Right lobe of liver (tissue), 6 donors: ENCODE measurements at regions not wholly inside any gene's neighbourhood (a gene's known extent, or its start where the extent isn't known, plus 50 kb on each side); places are given as distances from the start of the nearest gene placed in this dataset.

ENCODE experiments used
- ATAC-seq, 4 donors: fragments of 200-7000 bp; cut with Tn5 transposase; one replicate each; pipeline ENCODE4 v1.9.1; 2020; ENCODE audit warnings: mild to moderate bottlenecking in 4 of 4, moderate library complexity in 4 of 4
- DNase-seq, 3 donors: peaks; one replicate each; pipeline ENCODE4 v3.0.0-alpha.2; 2020
- H3K27ac ChIP-seq, 3 donors: fragments of 200-600 bp; one replicate each; pipeline ENCODE4 v1.8.0; 2022
- H3K27me3 ChIP-seq, 2 donors: fragments of 200-600 bp; one replicate each; pipeline ENCODE4 v1.8.0; 2022
- H3K36me3 ChIP-seq, 4 donors: fragments of 200-600 bp; sonication (generic) in 1 of 4; one replicate each; pipeline versions ENCODE4 v1.5.1 to v1.8.0; 2017 to 2022; ENCODE audit warnings: control low read depth in 1 of 4
- H3K4me1 ChIP-seq, 4 donors: fragments of 200-600 bp; sonication (generic) in 1 of 4; one replicate each; pipeline versions ENCODE4 v1.5.1 to v1.8.0; 2017 to 2022; ENCODE audit warnings: control low read depth in 1 of 4
- H3K4me3 ChIP-seq, 3 donors: fragments of 200-600 bp; one replicate each; pipeline ENCODE4 v1.8.0; 2022
- H3K9me3 ChIP-seq, 4 donors: fragments of 200-600 bp; sonication (generic) in 1 of 4; one replicate each; pipeline versions ENCODE4 v1.5.1 to v1.8.0; 2017 to 2022; ENCODE audit warnings: control low read depth in 1 of 4
- CTCF ChIP-seq, 4 donors: fragments of 200-600 bp in 3 of 4; fragments of 450-650 bp in 1 of 4; IDR thresholded peaks; one replicate each; pipeline versions ENCODE4 v1.5.1 to v1.8.0; 2016 to 2022; ENCODE audit warnings: antibody characterized with exemption in 4 of 4, mild to moderate bottlenecking in 2 of 4
- POLR2A ChIP-seq: fragments of 450-650 bp; IDR thresholded peaks from one replicate; pipeline ENCODE4 v1.6.1; 2017; ENCODE audit warnings: antibody characterized with exemption, mild to moderate bottlenecking
- WGBS: methylation state at CpG from one replicate; pipeline ENCODE4 v1.1.6; 2018; ENCODE audit warnings: low coverage, low lambda C conversion rate; ENCODE audit not compliant: insufficient coverage; ENCODE audit errors: missing lambda C conversion rate; 5-methylcytosine and 5-hydroxymethylcytosine counted together
- intact Hi-C, 2 donors: fragments of 100-400 bp; cut with DNase I; formaldehyde crosslinking; loops; one replicate each; pipeline versions ENCODE4 v1.11.2 to v1.14.1; 2022
- donor health status: DM: no; HTN: yes; CAD: no.
- donor health status: DM: no; HTN: no; CAD: no.
- donor health status: DM: no; HTN: no; CAD: no.
- donor health status: DM: no; HTN: yes; CAD: no.
- donor health status: DM: no; HTN: yes; CAD: no.

GRCh38 chr20:11017446-11017845 is 343.6 kb upstream of the JAG1 start:
- no peak for ATAC-seq
- 31% methylated on average over 4 of the region's 4 CpGs for WGBS
- Histone ChIP-seq H3K4me1 (no peaks in the 10 kb centered on the region), H3K9me3 (no peaks in the 10 kb centered on the region), H3K4me3 (no peak overlapping the region), H3K27me3 (no peaks in the 10 kb centered on the region), H3K27ac (no peak overlapping the region), H3K36me3 (no peaks in the 10 kb centered on the region)
- intact Hi-C loops = no loop called here
- DNase-seq = no peak
- TF ChIP-seq POLR2A = no peak
- no peak for TF ChIP-seq CTCF (IDR thresholded peaks at IDR 0.05)

- WGBS = 83% methylated on average over 6 of the region's 6 CpGs
These were observed 344.9 kb upstream of the JAG1 start for GRCh38 chr20:11018668-11019170.

GRCh38 chr20:11020712-11021111 is 346.9 kb upstream of the JAG1 start:
- no peak overlapping the region for H3K4me3 ChIP-seq
- H3K27me3 ChIP-seq = no peaks in the 10 kb centered on the region
- WGBS = 77% methylated on average over 1 of the region's 1 CpG
- intact Hi-C loops = no loop called here
- H3K36me3 ChIP-seq = no peaks in the 10 kb centered on the region
- H3K9me3 ChIP-seq = no peaks in the 10 kb centered on the region
- no peak for TF ChIP-seq POLR2A
- TF ChIP-seq CTCF (IDR thresholded peaks at IDR 0.05) = no peak
- H3K4me1 ChIP-seq = no peaks in the 10 kb centered on the region
- H3K27ac ChIP-seq = no peak overlapping the region
- ATAC-seq (no peak), DNase-seq (no peak)

More at GRCh38 chr20:11018668-11019170, 344.9 kb upstream of the JAG1 start:
- TF ChIP-seq POLR2A (no peak), CTCF (IDR thresholded peaks at IDR 0.05) (no peak)
- Histone ChIP-seq H3K4me1 (no peaks in the 10 kb centered on the region), H3K36me3 (no peaks in the 10 kb centered on the region), H3K27me3 (no peaks in the 10 kb centered on the region), H3K9me3 (no peaks in the 10 kb centered on the region), H3K27ac (no peak overlapping the region), H3K4me3 (no peak overlapping the region)
- intact Hi-C loops = no loop called here
- ATAC-seq = no peak
- DNase-seq = no peak

GRCh38 chr20:11027224-11027623 is 353.4 kb upstream of the JAG1 start:
- no peak for ATAC-seq
- no peak for DNase-seq
- 56% methylated on average over 3 of the region's 3 CpGs for WGBS
- Histone ChIP-seq H3K36me3 (no peaks in the 10 kb centered on the region), H3K4me3 (no peak overlapping the region), H3K27me3 (no peaks in the 10 kb centered on the region), H3K9me3 (no peaks in the 10 kb centered on the region), H3K4me1 (no peaks in the 10 kb centered on the region), H3K27ac (no peak overlapping the region)
- no peak for TF ChIP-seq CTCF (IDR thresholded peaks at IDR 0.05)
- no peak for TF ChIP-seq POLR2A
- intact Hi-C loops = no loop called here

- no peak for TF ChIP-seq POLR2A
- no peak for TF ChIP-seq CTCF (IDR thresholded peaks at IDR 0.05)
These were observed 356.6 kb upstream of the JAG1 start for GRCh38 chr20:11030351-11030750.

More at GRCh38 chr20:11030351-11030750, 356.6 kb upstream of the JAG1 start:
- no peak for ATAC-seq
- no peaks in the 10 kb centered on the region for H3K27me3 ChIP-seq
- H3K9me3 ChIP-seq = no peaks in the 10 kb centered on the region
- H3K4me3 ChIP-seq = no peak overlapping the region
- DNase-seq = no peak
- no peaks in the 10 kb centered on the region for H3K4me1 ChIP-seq
- intact Hi-C loops = no loop called here
- no peaks in the 10 kb centered on the region for H3K36me3 ChIP-seq
- WGBS = 96% methylated on average over 2 of the region's 2 CpGs
- H3K27ac ChIP-seq = no peak overlapping the region
